Thyroid gland (tissue), 4 donors: ENCODE measurements at regions not wholly inside any gene's neighbourhood (a gene's known extent, or its start where the extent isn't known, plus 50 kb on each side); places are given as distances from the start of the nearest gene placed in this dataset.

Source experiments
- DNase-seq, 2 donors: peaks; one replicate each; pipeline ENCODE4 v3.0.0-alpha.2; 2019
- H3K27ac ChIP-seq, 3 donors: fragments of 200-600 bp; sonication (generic); 1 replicate in 2 of 3; 2 replicates in 1 of 3; pipeline ENCODE4 v1.5.1; 2016 to 2019; ENCODE audit warnings: mild to moderate bottlenecking in 1 of 3, moderate library complexity in 1 of 3
- H3K27me3 ChIP-seq: fragments of 200-600 bp; sonication (generic); one replicate; pipeline ENCODE4 v1.5.1; 2019
- H3K36me3 ChIP-seq, 2 donors: fragments of 200-600 bp; sonication (generic); one replicate each; pipeline ENCODE4 v1.5.1; 2016 to 2019
- H3K4me1 ChIP-seq, 2 donors: fragments of 200-600 bp; sonication (generic); one replicate each; pipeline ENCODE4 v1.5.1; 2017 to 2019
- H3K4me3 ChIP-seq, 3 donors: fragments of 200-600 bp; sonication (generic); replicated peaks in 1 of 3; 1 replicate in 2 of 3; 2 replicates in 1 of 3; pipeline ENCODE4 v1.5.1; 2016; ENCODE audit warnings: mild to moderate bottlenecking in 1 of 3
- H3K9me3 ChIP-seq: fragments of 200-600 bp; sonication (generic); one replicate; pipeline ENCODE4 v1.5.1; 2017
- POLR2A ChIP-seq, 2 donors: fragments of 450-650 bp; IDR thresholded peaks; one replicate each; pipeline ENCODE4 v1.6.1; 2017; ENCODE audit warnings: antibody characterized with exemption in 2 of 2, mild to moderate bottlenecking in 2 of 2, moderate library complexity in 1 of 2
- WGBS, 2 donors: methylation state at CpG; one replicate each; pipeline ENCODE4 v1.1.5; 2017; 5-methylcytosine and 5-hydroxymethylcytosine counted together
- intact Hi-C: fragments of 100-400 bp; cut with DNase I; formaldehyde crosslinking; loops from one replicate; pipeline ENCODE4 v1.15.1; 2023
- TF ChIP-seq, protein P1 (sequence below), 6 experiments: fragments of 200-600 bp in 3 of 6; fragments of 450-650 bp in 3 of 6; sonication (generic) in 3 of 6; IDR thresholded peaks; one replicate each; pipeline ENCODE4 v1.5.1; 2016 to 2019; ENCODE audit warnings: antibody characterized with exemption in 6 of 6, mild to moderate bottlenecking in 2 of 6, inconsistent platforms in 1 of 6, moderate library complexity in 1 of 6

DNA sequence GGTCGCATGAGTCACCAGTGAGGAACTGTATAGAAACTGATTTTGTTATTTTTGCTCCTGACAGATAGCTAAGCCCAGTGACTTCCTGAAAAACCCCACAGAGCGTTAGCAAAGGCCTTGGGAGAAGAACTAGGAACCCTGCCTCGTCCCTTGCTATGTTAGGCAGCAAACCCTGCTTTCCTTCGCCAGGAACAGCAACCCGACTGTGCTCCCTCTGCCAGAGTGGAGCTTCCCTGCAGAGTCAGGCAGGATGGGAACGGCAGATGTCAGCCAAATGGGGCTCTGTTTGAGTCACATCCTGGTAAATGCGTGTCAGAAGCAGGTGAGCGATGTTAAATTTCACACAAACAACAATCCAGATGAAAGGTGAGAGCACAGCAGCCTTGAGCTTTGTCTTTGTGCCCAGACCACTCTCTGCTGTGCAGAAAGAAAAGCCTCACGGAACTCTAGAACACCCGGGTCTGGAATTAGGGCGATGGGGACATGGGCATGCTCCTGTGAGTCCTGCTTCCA is 186.6 kb downstream of the ADAMTS15 start:
- TF ChIP-seq, protein P1, sequence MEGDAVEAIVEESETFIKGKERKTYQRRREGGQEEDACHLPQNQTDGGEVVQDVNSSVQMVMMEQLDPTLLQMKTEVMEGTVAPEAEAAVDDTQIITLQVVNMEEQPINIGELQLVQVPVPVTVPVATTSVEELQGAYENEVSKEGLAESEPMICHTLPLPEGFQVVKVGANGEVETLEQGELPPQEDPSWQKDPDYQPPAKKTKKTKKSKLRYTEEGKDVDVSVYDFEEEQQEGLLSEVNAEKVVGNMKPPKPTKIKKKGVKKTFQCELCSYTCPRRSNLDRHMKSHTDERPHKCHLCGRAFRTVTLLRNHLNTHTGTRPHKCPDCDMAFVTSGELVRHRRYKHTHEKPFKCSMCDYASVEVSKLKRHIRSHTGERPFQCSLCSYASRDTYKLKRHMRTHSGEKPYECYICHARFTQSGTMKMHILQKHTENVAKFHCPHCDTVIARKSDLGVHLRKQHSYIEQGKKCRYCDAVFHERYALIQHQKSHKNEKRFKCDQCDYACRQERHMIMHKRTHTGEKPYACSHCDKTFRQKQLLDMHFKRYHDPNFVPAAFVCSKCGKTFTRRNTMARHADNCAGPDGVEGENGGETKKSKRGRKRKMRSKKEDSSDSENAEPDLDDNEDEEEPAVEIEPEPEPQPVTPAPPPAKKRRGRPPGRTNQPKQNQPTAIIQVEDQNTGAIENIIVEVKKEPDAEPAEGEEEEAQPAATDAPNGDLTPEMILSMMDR (IDR thresholded peaks at IDR 0.05) = no peak
- TF ChIP-seq POLR2A (IDR thresholded peaks at IDR 0.05) = no peak
- Histone ChIP-seq H3K27me3 (no peaks in the 10 kb centered on the region), H3K36me3 (no peaks in the 10 kb centered on the region), H3K27ac (no peak overlapping the region), H3K9me3 (no peaks in the 10 kb centered on the region), H3K4me1 (no peaks in the 10 kb centered on the region), H3K4me3 (no peak overlapping the region)
- intact Hi-C loops = no loop called here
- 68 to 80% methylated on average over 11 of the region's 11 CpGs for WGBS, 2 donors
- no peak for DNase-seq

DNA sequence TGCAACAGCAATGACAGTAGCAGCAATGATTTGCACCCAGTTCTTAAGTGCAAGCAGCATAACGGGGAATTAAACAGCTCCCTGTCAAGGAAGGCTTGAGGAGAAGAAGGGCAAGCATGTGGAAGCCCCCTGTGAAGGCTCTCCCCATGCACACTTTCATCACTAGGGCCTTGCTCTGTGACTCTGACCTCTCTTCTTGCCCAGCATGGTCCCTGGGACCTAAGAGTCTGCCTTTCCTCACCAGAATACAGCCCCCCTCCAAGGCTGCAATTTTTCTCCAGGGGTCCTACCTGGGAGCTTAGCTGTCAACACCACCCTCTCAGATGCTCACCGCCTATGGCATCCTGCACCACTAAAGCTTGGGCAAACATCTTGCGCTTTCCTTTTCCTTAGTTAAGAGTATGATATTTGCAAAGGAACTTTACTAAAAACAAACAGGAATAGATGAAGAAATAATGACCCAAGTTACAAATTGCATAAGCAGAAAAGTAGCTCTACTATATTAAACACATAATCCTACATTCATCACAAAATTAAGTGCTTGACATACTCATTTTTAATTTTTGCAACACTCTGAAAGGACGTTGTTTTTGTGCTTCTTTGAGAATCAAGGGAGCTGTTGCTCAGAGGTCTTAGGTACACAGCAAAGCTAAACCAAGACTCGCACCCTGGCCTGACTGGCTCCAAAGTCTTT is 187.6 kb downstream of the ADAMTS15 start:
- DNase-seq = no peak
- intact Hi-C loops = no loop called here
- TF ChIP-seq POLR2A (IDR thresholded peaks at IDR 0.05) = no peak
- no peaks in the 10 kb centered on the region for H3K27me3 ChIP-seq
- no peak overlapping the region for H3K27ac ChIP-seq
- no peak overlapping the region for H3K4me3 ChIP-seq
- H3K36me3 ChIP-seq = no peaks in the 10 kb centered on the region
- no peaks in the 10 kb centered on the region for H3K9me3 ChIP-seq
- no peaks in the 10 kb centered on the region for H3K4me1 ChIP-seq
- 93 to 94% methylated on average over 5 of the region's 5 CpGs for WGBS, 2 donors

- H3K9me3 ChIP-seq = no peaks in the 10 kb centered on the region
- TF ChIP-seq, protein P1 (IDR thresholded peaks at IDR 0.05) = no peak
- no peak for TF ChIP-seq POLR2A (IDR thresholded peaks at IDR 0.05)
- intact Hi-C loops = no loop called here
- no peak for DNase-seq
- H3K27ac ChIP-seq = no peak overlapping the region
- H3K4me3 ChIP-seq = no peak overlapping the region
- WGBS, 2 donors = 84% methylated on average over 9 of the region's 9 CpGs
- H3K36me3 ChIP-seq = no peaks in the 10 kb centered on the region
- no peaks in the 10 kb centered on the region for H3K4me1 ChIP-seq
- no peaks in the 10 kb centered on the region for H3K27me3 ChIP-seq
These were observed 188.4 kb downstream of the ADAMTS15 start for GRCh38 chr11:130636722-130637464.

DNA sequence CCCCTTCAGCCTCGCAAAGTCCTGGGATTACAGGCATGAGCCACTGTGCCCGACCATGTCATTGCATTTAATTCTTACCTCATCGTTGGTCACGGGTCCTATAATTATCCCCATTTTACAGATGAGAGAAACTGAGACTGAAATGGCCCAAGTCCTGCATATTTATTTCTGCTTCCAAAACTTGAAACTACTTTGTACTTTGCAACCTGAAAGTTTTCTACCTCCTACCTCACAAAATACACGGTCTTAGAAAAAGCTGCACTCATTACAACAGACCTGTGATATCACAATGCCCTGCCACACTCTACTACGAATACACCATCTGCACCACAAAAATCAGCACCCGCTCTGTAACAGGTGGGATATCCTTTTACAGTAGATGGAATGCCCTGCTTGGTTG is 189.1 kb downstream of the ADAMTS15 start:
- 93% methylated on average over 7 of the region's 7 CpGs for WGBS, 2 donors
- no peak for DNase-seq
- intact Hi-C loops = no loop called here
- TF ChIP-seq POLR2A (IDR thresholded peaks at IDR 0.05) = no peak
- TF ChIP-seq, protein P1 (IDR thresholded peaks at IDR 0.05) = no peak
- H3K9me3 ChIP-seq = no peaks in the 10 kb centered on the region
- no peaks in the 10 kb centered on the region for H3K36me3 ChIP-seq
- H3K4me3 ChIP-seq = no peak overlapping the region
- no peak overlapping the region for H3K27ac ChIP-seq
- H3K4me1 ChIP-seq = no peaks in the 10 kb centered on the region
- H3K27me3 ChIP-seq = no peaks in the 10 kb centered on the region

DNA sequence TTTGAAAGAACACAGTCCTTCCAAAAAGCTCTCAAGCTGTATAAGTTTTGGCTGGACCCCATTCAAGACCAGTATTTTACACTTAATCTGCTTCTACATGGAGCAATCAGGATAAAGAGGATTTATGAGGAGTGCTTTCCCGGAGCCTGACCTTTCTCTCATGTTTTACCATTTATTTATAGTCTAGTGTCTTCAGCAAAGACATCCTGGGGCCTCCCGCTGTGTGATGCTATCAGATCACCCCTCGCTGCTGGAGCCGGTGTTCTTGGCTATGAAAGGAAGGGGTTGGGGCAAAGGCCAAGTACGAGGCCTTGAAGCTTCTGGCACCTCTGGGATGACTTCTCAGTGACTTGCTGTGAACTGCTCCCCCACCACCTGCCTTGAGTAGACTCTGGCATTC is 189.6 kb downstream of the ADAMTS15 start:
- H3K27ac ChIP-seq = no peak overlapping the region
- TF ChIP-seq, protein P1 (IDR thresholded peaks at IDR 0.05) = no peak
- no peak for TF ChIP-seq POLR2A (IDR thresholded peaks at IDR 0.05)
- no peak overlapping the region for H3K4me3 ChIP-seq
- 85 to 87% methylated on average over 5 of the region's 5 CpGs for WGBS, 2 donors
- intact Hi-C loops = no loop called here
- no peaks in the 10 kb centered on the region for H3K4me1 ChIP-seq
- H3K9me3 ChIP-seq = no peaks in the 10 kb centered on the region
- DNase-seq = no peak
- H3K36me3 ChIP-seq = no peaks in the 10 kb centered on the region
- no peaks in the 10 kb centered on the region for H3K27me3 ChIP-seq
